Astrocyte (in vitro differentiated cells and primary cell): ENCODE measurements at regions not wholly inside any gene's neighbourhood (a gene's known extent, or its start where the extent isn't known, plus 50 kb on each side); places are given as distances from the start of the nearest gene placed in this dataset.

ENCODE experiments used
- DNase-seq: peaks from one replicate; pipeline ENCODE4 v3.0.0-alpha.2; 2010; ENCODE audit warnings: low read depth
- FAIRE-seq: peaks from 2 replicates; lab custom pipeline; 2011; peaks lifted over from hg19 to GRCh38; lab: Jason Lieb, UNC
- H2AFZ ChIP-seq: 2 replicates; pipeline ENCODE4 v1.6.0; 2012; ENCODE audit warnings: low read depth, low read length, inconsistent platforms
- H3K27ac ChIP-seq: 2 replicates; pipeline ENCODE4 v1.5.1; 2011; ENCODE audit warnings: low read depth, low read length, inconsistent platforms
- H3K27me3 ChIP-seq: 2 replicates; pipeline ENCODE4 v1.6.0; 2011; ENCODE audit warnings: low read length, inconsistent platforms; ENCODE audit not compliant: insufficient read depth
- H3K36me3 ChIP-seq: 2 replicates; pipeline ENCODE4 v1.5.1; 2011; ENCODE audit warnings: low read length, inconsistent platforms; ENCODE audit not compliant: insufficient read depth
- H3K4me1 ChIP-seq: 2 replicates; pipeline ENCODE4 v1.5.1; 2011; ENCODE audit warnings: low read length, inconsistent platforms; ENCODE audit not compliant: insufficient read depth
- H3K4me2 ChIP-seq: 2 replicates; pipeline ENCODE4 v1.6.0; 2012; ENCODE audit warnings: low read length, inconsistent platforms
- H3K4me3 ChIP-seq: 2 replicates; pipeline ENCODE4 v1.5.1; 2011; ENCODE audit warnings: low read depth, mild to moderate bottlenecking, low read length, inconsistent platforms; ENCODE audit not compliant: insufficient read depth
- H3K79me2 ChIP-seq: 2 replicates; pipeline ENCODE4 v1.6.0; 2012; ENCODE audit warnings: mild to moderate bottlenecking, low read length, inconsistent platforms; ENCODE audit not compliant: insufficient read depth
- H3K9ac ChIP-seq: 2 replicates; pipeline ENCODE4 v1.6.0; 2012; ENCODE audit warnings: mild to moderate bottlenecking, low read length, inconsistent platforms
- H3K9me3 ChIP-seq: 2 replicates; pipeline ENCODE4 v1.5.1; 2012; ENCODE audit warnings: low read depth, mild to moderate bottlenecking, low read length, inconsistent platforms; ENCODE audit not compliant: insufficient read depth
- H4K20me1 ChIP-seq: 2 replicates; pipeline ENCODE4 v1.6.0; 2012; ENCODE audit warnings: low read length, inconsistent platforms; ENCODE audit not compliant: insufficient read depth
- H3K27ac Mint-ChIP-seq: one replicate; pipeline ENCODE4 v1.8.0; 2021; ENCODE audit warnings: mild to moderate bottlenecking, mixed read lengths; ENCODE audit not compliant: unreplicated experiment
- H3K27me3 Mint-ChIP-seq: one replicate; pipeline ENCODE4 v1.8.0; 2021; ENCODE audit warnings: low read depth, mixed read lengths; ENCODE audit not compliant: unreplicated experiment
- H3K36me3 Mint-ChIP-seq: one replicate; pipeline ENCODE4 v1.8.0; 2021; ENCODE audit warnings: low read depth, mixed read lengths; ENCODE audit not compliant: unreplicated experiment
- H3K4me1 Mint-ChIP-seq: one replicate; pipeline ENCODE4 v1.8.0; 2021; ENCODE audit warnings: low read depth, mixed read lengths; ENCODE audit not compliant: unreplicated experiment
- H3K4me3 Mint-ChIP-seq: one replicate; pipeline ENCODE4 v1.8.0; 2021; ENCODE audit warnings: mild to moderate bottlenecking, moderate library complexity, mixed read lengths; ENCODE audit not compliant: unreplicated experiment
- H3K9me3 Mint-ChIP-seq: one replicate; pipeline ENCODE4 v1.8.0; 2021; ENCODE audit warnings: mild to moderate bottlenecking, mixed read lengths; ENCODE audit not compliant: unreplicated experiment
- EZH2 ChIP-seq: IDR thresholded peaks from 2 replicates; pipeline ENCODE4 v1.6.1; 2012; ENCODE audit warnings: mild to moderate bottlenecking, low read length, inconsistent platforms; ENCODE audit not compliant: insufficient read depth
- TF ChIP-seq, protein P1 (sequence below): IDR thresholded peaks from 2 replicates; pipeline ENCODE4 v1.5.1; 2011; ENCODE audit warnings: low read depth, mild to moderate bottlenecking, inconsistent platforms, low read length, moderate library complexity; ENCODE audit not compliant: insufficient read depth

- Mint-ChIP-seq H3K36me3 (no peaks in the 10 kb centered on the region), H3K27me3 (no peaks in the 10 kb centered on the region)
- H3K27me3 ChIP-seq, result no peaks in the 10 kb centered on the region
These were observed 272.6 kb downstream of the S1PR1 start for GRCh38 chr1:101509370-101509769.

GRCh38 chr1:101511202-101511891, 274.5 kb downstream of the S1PR1 start:
- H4K20me1 ChIP-seq, result no peaks in the 10 kb centered on the region
- DNase-seq, result no peak
- no peak overlapping the region for H3K4me2 ChIP-seq
- Mint-ChIP-seq H3K9me3 (no peaks in the 10 kb centered on the region), H3K27ac (no peak overlapping the region), H3K36me3 (no peaks in the 10 kb centered on the region), H3K4me1 (no peaks in the 10 kb centered on the region), H3K27me3 (no peaks in the 10 kb centered on the region), H3K4me3 (no peak overlapping the region)
- no peak overlapping the region for H3K4me3 ChIP-seq
- no peaks in the 10 kb centered on the region for H3K9me3 ChIP-seq
- no peak overlapping the region for H3K9ac ChIP-seq
- no peak overlapping the region for H2AFZ ChIP-seq
- no peak overlapping the region for H3K27ac ChIP-seq
- no peak for FAIRE-seq
- no peaks in the 10 kb centered on the region for H3K27me3 ChIP-seq
- TF ChIP-seq, protein P1, sequence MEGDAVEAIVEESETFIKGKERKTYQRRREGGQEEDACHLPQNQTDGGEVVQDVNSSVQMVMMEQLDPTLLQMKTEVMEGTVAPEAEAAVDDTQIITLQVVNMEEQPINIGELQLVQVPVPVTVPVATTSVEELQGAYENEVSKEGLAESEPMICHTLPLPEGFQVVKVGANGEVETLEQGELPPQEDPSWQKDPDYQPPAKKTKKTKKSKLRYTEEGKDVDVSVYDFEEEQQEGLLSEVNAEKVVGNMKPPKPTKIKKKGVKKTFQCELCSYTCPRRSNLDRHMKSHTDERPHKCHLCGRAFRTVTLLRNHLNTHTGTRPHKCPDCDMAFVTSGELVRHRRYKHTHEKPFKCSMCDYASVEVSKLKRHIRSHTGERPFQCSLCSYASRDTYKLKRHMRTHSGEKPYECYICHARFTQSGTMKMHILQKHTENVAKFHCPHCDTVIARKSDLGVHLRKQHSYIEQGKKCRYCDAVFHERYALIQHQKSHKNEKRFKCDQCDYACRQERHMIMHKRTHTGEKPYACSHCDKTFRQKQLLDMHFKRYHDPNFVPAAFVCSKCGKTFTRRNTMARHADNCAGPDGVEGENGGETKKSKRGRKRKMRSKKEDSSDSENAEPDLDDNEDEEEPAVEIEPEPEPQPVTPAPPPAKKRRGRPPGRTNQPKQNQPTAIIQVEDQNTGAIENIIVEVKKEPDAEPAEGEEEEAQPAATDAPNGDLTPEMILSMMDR, result no peak
- no peak for TF ChIP-seq EZH2
- no peaks in the 10 kb centered on the region for H3K79me2 ChIP-seq
- H3K4me1 ChIP-seq, result no peaks in the 10 kb centered on the region
- no peaks in the 10 kb centered on the region for H3K36me3 ChIP-seq

More at GRCh38 chr1:101509370-101509769, 272.6 kb downstream of the S1PR1 start:
- Histone ChIP-seq H3K4me1 (no peaks in the 10 kb centered on the region), H4K20me1 (no peaks in the 10 kb centered on the region), H3K27ac (no peak overlapping the region), H3K4me3 (no peak overlapping the region), H2AFZ (no peak overlapping the region), H3K9ac (no peak overlapping the region), H3K4me2 (no peak overlapping the region), H3K9me3 (no peaks in the 10 kb centered on the region), H3K36me3 (no peaks in the 10 kb centered on the region), H3K79me2 (no peaks in the 10 kb centered on the region)
- FAIRE-seq, result no peak
- DNase-seq, result no peak
- Mint-ChIP-seq H3K4me3 (no peak overlapping the region), H3K27ac (no peak overlapping the region), H3K4me1 (no peaks in the 10 kb centered on the region), H3K9me3 (no peaks in the 10 kb centered on the region)
- no peak for TF ChIP-seq EZH2
- TF ChIP-seq, protein P1, result no peak

GRCh38 chr1:101520302-101520701, 283.5 kb downstream of the S1PR1 start:
- no peak for TF ChIP-seq EZH2
- TF ChIP-seq, protein P1, result peak; percentile 88
- Mint-ChIP-seq H3K27me3 (no peaks in the 10 kb centered on the region), H3K36me3 (no peaks in the 10 kb centered on the region), H3K4me1 (no peaks in the 10 kb centered on the region), H3K4me3 (no peak overlapping the region), H3K27ac (no peak overlapping the region), H3K9me3 (peaks cover 7% of the 10 kb centered on the region)
- Histone ChIP-seq H3K4me2 (no peak overlapping the region), H3K27me3 (no peaks in the 10 kb centered on the region), H3K9ac (no peak overlapping the region), H2AFZ (no peak overlapping the region), H4K20me1 (no peaks in the 10 kb centered on the region), H3K79me2 (no peaks in the 10 kb centered on the region), H3K27ac (no peak overlapping the region), H3K4me1 (no peaks in the 10 kb centered on the region), H3K4me3 (no peak overlapping the region), H3K36me3 (no peaks in the 10 kb centered on the region), H3K9me3 (no peaks in the 10 kb centered on the region)
- peak; percentile 80 for FAIRE-seq
- DNase-seq, result peak; percentile 10
